ENCODE measurements at regions not wholly inside any gene's neighbourhood (a gene's known extent, or its start where the extent isn't known, plus 50 kb on each side); places are given as distances from the start of the nearest gene placed in this dataset.
"Not testable (repeated sequence)": the region's sequence is repeated elsewhere in the genome, so short reads cannot be mapped to it uniquely, and the experiment has no call there.

- no peak for DNase-seq (ENCODE audit: low spot score)
- in situ Hi-C loops (cut with MboI; ENCODE audit: low sequenced_read_pairs, unreplicated experiment): no loop called here
- TF ChIP-seq, protein P1, sequence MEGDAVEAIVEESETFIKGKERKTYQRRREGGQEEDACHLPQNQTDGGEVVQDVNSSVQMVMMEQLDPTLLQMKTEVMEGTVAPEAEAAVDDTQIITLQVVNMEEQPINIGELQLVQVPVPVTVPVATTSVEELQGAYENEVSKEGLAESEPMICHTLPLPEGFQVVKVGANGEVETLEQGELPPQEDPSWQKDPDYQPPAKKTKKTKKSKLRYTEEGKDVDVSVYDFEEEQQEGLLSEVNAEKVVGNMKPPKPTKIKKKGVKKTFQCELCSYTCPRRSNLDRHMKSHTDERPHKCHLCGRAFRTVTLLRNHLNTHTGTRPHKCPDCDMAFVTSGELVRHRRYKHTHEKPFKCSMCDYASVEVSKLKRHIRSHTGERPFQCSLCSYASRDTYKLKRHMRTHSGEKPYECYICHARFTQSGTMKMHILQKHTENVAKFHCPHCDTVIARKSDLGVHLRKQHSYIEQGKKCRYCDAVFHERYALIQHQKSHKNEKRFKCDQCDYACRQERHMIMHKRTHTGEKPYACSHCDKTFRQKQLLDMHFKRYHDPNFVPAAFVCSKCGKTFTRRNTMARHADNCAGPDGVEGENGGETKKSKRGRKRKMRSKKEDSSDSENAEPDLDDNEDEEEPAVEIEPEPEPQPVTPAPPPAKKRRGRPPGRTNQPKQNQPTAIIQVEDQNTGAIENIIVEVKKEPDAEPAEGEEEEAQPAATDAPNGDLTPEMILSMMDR (IDR thresholded peaks at IDR 0.05; ENCODE audit: borderline replicate concordance, control extremely low read depth, extremely low read depth, insufficient read depth, missing control alignments): no peak
These were observed 2102.1 kb upstream of the RAG2 start for GRCh38 chr11:38700111-38700510.

DNA sequence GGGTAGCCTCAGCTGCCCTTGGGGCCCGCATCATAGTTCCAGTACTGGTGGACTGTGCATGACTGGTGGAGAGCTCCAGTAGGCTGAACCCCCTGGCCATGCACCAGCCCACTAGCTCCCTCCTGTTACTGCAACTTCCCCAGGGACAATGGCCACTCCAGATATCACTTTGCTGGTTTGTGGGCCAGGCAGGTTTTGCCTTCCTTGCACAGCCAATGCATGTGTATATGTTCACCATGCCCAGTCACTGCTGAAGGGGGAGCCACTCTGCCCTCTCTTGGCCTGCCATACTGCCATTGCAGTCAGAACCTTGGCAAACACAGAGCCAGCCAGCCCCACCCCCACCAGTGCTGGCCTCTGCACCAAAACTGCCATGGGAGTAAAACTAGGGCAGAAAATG lies 2095.3 kb upstream of the RAG2 start:
- TF ChIP-seq, protein P1 (IDR thresholded peaks at IDR 0.05; ENCODE audit: borderline replicate concordance, control extremely low read depth, extremely low read depth, insufficient read depth, missing control alignments): no peak
- in situ Hi-C loops (cut with MboI; ENCODE audit: low sequenced_read_pairs, unreplicated experiment): no loop called here

DNA sequence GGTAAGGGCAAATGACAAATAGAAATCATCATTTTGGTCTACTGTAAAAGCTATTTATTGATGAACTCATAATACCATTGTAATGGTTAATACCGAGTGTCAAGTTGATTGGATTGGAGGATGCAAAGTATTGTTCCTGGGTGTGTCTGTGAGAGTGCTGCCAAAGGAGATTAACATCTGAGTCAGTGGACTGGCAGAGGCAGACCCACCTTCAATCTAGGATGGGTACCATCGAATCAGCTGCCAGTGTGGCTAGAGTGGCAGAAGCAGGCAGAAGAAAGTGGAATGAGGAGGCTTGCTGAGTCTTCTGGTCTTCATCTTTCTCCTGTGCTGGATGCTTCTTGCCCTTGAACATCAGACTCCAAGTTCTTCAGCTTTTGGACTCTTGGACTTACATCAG lies 2092.2 kb upstream of the RAG2 start:
- DNase-seq (ENCODE audit: low spot score); in situ Hi-C loops (cut with MboI; ENCODE audit: low sequenced_read_pairs, unreplicated experiment): not testable (repeated sequence)

More for the DNA sequence above, 2095.3 kb upstream of the RAG2 start:
- no peak for DNase-seq (ENCODE audit: low spot score)

DNA sequence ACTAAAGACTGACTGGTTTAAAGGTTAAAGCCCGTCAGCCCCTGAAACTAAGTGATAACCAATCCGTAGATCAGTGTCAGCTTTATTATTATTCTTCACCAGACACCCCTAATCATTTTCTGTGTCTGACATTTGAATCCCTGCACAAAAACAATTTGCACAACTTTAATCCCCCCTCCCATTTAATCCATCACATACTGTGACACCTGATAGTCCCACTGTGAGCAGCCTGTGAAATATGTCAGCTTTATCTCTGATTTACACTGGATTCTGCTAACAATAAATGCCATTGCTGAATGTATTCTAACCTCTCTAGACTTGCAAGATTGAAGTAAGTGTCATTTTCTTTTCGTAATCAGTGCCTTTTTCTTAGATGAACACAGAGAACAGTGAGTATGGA lies 2089.0 kb upstream of the RAG2 start:
- no peak for DNase-seq (ENCODE audit: low spot score)
- in situ Hi-C loops (cut with MboI; ENCODE audit: low sequenced_read_pairs, unreplicated experiment): no loop called here
- TF ChIP-seq, protein P1 (IDR thresholded peaks at IDR 0.05; ENCODE audit: borderline replicate concordance, control extremely low read depth, extremely low read depth, insufficient read depth, missing control alignments): no peak

- TF ChIP-seq, protein P1 (IDR thresholded peaks at IDR 0.05; ENCODE audit: borderline replicate concordance, control extremely low read depth, extremely low read depth, insufficient read depth, missing control alignments): no peak
- in situ Hi-C loops (cut with MboI; ENCODE audit: low sequenced_read_pairs, unreplicated experiment): no loop called here
- no peak for DNase-seq (ENCODE audit: low spot score)
These were observed 2085.4 kb upstream of the RAG2 start for GRCh38 chr11:38683484-38683883.

- DNase-seq (ENCODE audit: low spot score): no peak
- TF ChIP-seq, protein P1 (IDR thresholded peaks at IDR 0.05; ENCODE audit: borderline replicate concordance, control extremely low read depth, extremely low read depth, insufficient read depth, missing control alignments): no peak
- in situ Hi-C loops (cut with MboI; ENCODE audit: low sequenced_read_pairs, unreplicated experiment): no loop called here
These were observed 2082.7 kb upstream of the RAG2 start for GRCh38 chr11:38680746-38681145.

- in situ Hi-C loops (cut with MboI; ENCODE audit: low sequenced_read_pairs, unreplicated experiment): no loop called here
- no peak for DNase-seq (ENCODE audit: low spot score)
- TF ChIP-seq, protein P1 (IDR thresholded peaks at IDR 0.05; ENCODE audit: borderline replicate concordance, control extremely low read depth, extremely low read depth, insufficient read depth, missing control alignments): no peak
These were observed 2082.1 kb upstream of the RAG2 start for GRCh38 chr11:38680166-38680565.

Data from GM13976 (cell line).